SK-N-MC (cell line): ENCODE measurements at regions not wholly inside any gene's neighbourhood (a gene's known extent, or its start where the extent isn't known, plus 50 kb on each side); places are given as distances from the start of the nearest gene placed in this dataset.

Experiments used
- EZH2 ChIP-seq: fragments of 200-600 bp; sonication (generic); IDR thresholded peaks from one replicate; pipeline ENCODE4 v1.6.1; 2017; ENCODE audit warnings: antibody characterized with exemption
- POLR2AphosphoS5 ChIP-seq: IDR thresholded peaks from 2 replicates; pipeline ENCODE4 v1.6.1; 2012; ENCODE audit warnings: mild to moderate bottlenecking, low read depth, low read length, borderline replicate concordance

GRCh38 chr2:166613226-166613625, 119.2 kb upstream of the SCN7A start:
- TF ChIP-seq EZH2 (no peak), POLR2AphosphoS5 (no peak)
